ENCODE measurements at regions not wholly inside any gene's neighbourhood (a gene's known extent, or its start where the extent isn't known, plus 50 kb on each side); places are given as distances from the start of the nearest gene placed in this dataset.

DNA sequence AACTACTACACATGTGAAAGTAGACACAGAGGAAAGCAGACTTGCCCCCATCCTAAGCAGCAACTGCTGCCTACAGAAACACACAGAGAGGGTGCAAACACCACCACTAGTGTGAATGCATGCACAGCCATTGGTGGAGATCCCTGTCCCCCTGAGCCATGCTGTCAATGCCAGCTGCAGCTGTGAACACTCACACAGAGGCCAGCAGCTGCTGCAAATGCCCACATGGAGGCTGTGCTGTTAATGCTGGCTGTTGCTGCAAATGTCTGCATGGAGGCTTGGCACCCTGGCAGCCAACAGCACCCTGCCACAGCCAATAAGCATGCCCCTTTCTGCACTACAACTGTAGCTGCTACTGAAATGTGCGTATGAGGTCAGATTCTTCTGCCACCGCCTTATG, 355.0 kb downstream of the LNPK start:
- Mint-ChIP-seq H3K27ac (ENCODE audit: unreplicated experiment) (no peak overlapping the region), H3K9me3 (ENCODE audit: unreplicated experiment) (peaks cover 6% of the 10 kb centered on the region), H3K27me3 (ENCODE audit: unreplicated experiment) (no peaks in the 10 kb centered on the region), H3K4me1 (ENCODE audit: unreplicated experiment) (no peaks in the 10 kb centered on the region), H3K36me3 (ENCODE audit: unreplicated experiment) (no peaks in the 10 kb centered on the region), H3K4me3 (ENCODE audit: unreplicated experiment) (no peak overlapping the region)
- TF ChIP-seq, protein P1, sequence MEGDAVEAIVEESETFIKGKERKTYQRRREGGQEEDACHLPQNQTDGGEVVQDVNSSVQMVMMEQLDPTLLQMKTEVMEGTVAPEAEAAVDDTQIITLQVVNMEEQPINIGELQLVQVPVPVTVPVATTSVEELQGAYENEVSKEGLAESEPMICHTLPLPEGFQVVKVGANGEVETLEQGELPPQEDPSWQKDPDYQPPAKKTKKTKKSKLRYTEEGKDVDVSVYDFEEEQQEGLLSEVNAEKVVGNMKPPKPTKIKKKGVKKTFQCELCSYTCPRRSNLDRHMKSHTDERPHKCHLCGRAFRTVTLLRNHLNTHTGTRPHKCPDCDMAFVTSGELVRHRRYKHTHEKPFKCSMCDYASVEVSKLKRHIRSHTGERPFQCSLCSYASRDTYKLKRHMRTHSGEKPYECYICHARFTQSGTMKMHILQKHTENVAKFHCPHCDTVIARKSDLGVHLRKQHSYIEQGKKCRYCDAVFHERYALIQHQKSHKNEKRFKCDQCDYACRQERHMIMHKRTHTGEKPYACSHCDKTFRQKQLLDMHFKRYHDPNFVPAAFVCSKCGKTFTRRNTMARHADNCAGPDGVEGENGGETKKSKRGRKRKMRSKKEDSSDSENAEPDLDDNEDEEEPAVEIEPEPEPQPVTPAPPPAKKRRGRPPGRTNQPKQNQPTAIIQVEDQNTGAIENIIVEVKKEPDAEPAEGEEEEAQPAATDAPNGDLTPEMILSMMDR (IDR thresholded peaks at IDR 0.05): no peak
- DNase-seq (ENCODE audit: extremely low spot score, unreplicated experiment): no peak

DNA sequence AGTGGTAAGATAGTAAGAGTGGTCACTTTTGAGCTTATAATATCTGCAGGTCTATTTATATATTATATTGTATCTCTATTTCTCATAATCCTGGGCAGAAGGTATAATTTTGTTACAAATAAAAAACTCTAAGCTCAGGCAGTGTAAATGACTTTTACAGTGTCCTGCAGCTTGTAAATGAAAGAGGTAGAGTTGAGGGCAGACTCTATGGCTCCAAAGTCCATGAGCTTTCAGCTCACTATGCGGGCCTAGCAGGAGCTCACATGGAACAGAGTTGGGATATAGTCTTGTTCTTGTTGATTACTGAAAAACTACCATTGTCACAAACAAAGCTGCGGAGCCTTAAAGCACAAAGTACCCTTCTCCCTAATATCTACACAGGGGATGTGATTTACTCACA, 361.4 kb downstream of the LNPK start:
- no peaks in the 10 kb centered on the region for H3K36me3 Mint-ChIP-seq (ENCODE audit: unreplicated experiment)
- H3K27ac Mint-ChIP-seq (ENCODE audit: unreplicated experiment): no peak overlapping the region
- peaks cover 5% of the 10 kb centered on the region for H3K9me3 Mint-ChIP-seq (ENCODE audit: unreplicated experiment)
- H3K4me1 Mint-ChIP-seq (ENCODE audit: unreplicated experiment): no peaks in the 10 kb centered on the region
- H3K4me3 Mint-ChIP-seq (ENCODE audit: unreplicated experiment): no peak overlapping the region
- no peak for DNase-seq (ENCODE audit: extremely low spot score, unreplicated experiment)
- H3K27me3 Mint-ChIP-seq (ENCODE audit: unreplicated experiment): peaks cover 3% of the 10 kb centered on the region
- TF ChIP-seq, protein P1 (IDR thresholded peaks at IDR 0.05): no peak

DNA sequence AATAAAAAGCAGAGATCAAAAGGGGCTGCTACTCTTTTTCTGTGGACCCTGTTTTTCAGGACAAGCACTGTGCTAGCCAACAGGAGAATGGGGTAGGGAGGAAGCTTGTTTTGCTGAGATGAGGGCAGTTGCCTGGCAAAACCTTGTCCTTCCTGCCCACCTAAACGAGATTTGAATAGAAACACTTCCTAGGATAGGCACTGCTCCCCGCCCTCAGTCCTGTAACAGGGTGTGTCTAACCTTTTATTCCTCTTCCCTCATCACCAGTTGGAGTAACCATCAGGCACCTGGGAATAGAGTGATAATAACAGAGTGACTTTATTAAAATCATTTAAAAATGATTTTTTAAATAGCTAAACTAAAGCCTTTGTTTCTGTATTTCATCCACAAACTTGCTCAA, 368.8 kb downstream of the LNPK start:
- H3K27me3 Mint-ChIP-seq (ENCODE audit: unreplicated experiment): peaks cover 8% of the 10 kb centered on the region
- no peaks in the 10 kb centered on the region for H3K4me1 Mint-ChIP-seq (ENCODE audit: unreplicated experiment)
- H3K27ac Mint-ChIP-seq (ENCODE audit: unreplicated experiment): no peak overlapping the region
- DNase-seq (ENCODE audit: extremely low spot score, unreplicated experiment): no peak
- TF ChIP-seq, protein P1 (IDR thresholded peaks at IDR 0.05): no peak
- no peaks in the 10 kb centered on the region for H3K36me3 Mint-ChIP-seq (ENCODE audit: unreplicated experiment)
- H3K9me3 Mint-ChIP-seq (ENCODE audit: unreplicated experiment): no peaks in the 10 kb centered on the region
- H3K4me3 Mint-ChIP-seq (ENCODE audit: unreplicated experiment): no peak overlapping the region

DNA sequence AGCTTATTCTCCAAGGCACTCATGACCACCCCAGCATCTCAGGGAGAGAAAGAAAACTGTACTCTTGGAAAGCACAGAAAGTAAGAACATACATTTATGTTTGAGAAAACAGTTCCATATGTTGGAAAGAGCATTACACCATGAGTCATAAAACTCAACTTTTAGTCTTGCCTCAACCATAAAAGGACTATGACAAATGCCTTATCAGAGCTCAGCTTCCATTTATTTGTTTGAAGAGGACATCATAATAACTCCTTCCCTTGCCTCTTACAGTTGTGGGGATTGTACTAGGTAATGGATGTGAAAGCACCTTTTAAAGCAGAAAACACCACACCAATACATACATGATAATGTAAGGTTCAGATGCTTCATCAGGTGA, 370.8 kb downstream of the LNPK start:
- no peaks in the 10 kb centered on the region for H3K4me1 Mint-ChIP-seq (ENCODE audit: unreplicated experiment)
- TF ChIP-seq, protein P1 (IDR thresholded peaks at IDR 0.05): no peak
- H3K4me3 Mint-ChIP-seq (ENCODE audit: unreplicated experiment): no peak overlapping the region
- peaks cover 8% of the 10 kb centered on the region for H3K27me3 Mint-ChIP-seq (ENCODE audit: unreplicated experiment)
- no peak for DNase-seq (ENCODE audit: extremely low spot score, unreplicated experiment)
- no peak overlapping the region for H3K27ac Mint-ChIP-seq (ENCODE audit: unreplicated experiment)
- H3K9me3 Mint-ChIP-seq (ENCODE audit: unreplicated experiment): no peaks in the 10 kb centered on the region
- H3K36me3 Mint-ChIP-seq (ENCODE audit: unreplicated experiment): no peaks in the 10 kb centered on the region

DNA sequence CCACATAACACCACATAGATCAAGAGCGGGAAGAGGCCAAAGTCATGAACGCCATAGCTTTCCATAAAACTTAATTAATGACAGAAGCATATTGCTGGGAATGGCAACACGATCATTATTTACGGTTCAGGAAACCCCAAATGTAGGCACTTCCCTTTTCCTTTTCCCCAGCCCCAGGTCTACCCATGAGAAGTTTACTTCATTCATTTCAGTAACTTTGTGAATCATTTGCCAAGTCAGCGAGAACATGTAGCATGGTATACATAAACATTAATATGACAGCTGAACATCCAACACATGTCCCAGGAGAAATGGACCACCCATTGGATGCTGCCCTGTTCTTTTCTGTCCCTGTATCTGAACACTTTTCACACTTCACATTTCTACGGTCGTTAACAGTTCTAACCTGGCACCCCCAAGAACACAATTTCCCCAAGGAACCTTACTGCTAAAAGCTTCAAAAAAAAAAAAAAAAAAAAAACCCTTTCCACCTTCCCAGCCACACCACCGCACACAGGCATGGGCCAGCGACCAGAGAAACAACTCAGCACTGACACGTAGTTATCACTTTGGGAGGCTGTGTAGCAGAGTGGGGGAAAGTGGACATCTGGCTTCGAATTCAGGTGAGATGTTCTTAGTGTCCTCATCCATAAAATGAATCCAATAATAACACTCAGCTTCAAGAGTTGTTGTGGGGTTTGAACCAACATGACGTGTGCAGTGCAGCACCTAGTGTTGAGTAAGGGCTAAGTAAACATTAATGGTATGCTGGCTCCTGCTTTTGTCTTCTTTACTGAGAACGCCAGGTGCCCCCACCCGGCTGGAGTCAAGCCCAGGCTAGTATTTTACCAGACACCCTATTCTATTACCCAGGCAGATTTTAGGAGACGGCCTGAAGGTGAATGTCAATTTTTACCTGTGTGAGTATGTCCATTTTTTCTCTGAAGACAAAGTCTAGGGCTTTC, 371.5 kb downstream of the LNPK start:
- Mint-ChIP-seq H3K9me3 (ENCODE audit: unreplicated experiment) (no peaks in the 10 kb centered on the region), H3K4me1 (ENCODE audit: unreplicated experiment) (no peaks in the 10 kb centered on the region)

More for the DNA sequence above, 371.5 kb downstream of the LNPK start:
- H3K27me3 Mint-ChIP-seq (ENCODE audit: unreplicated experiment): peaks cover 5% of the 10 kb centered on the region
- H3K4me3 Mint-ChIP-seq (ENCODE audit: unreplicated experiment): no peak overlapping the region
- TF ChIP-seq, protein P1 (IDR thresholded peaks at IDR 0.05): no peak
- no peaks in the 10 kb centered on the region for H3K36me3 Mint-ChIP-seq (ENCODE audit: unreplicated experiment)
- no peak for DNase-seq (ENCODE audit: extremely low spot score, unreplicated experiment)
- H3K27ac Mint-ChIP-seq (ENCODE audit: unreplicated experiment): no peak overlapping the region

Data from osteocyte (in vitro differentiated cells).